H9 (cell line): ENCODE measurements at regions not wholly inside any gene's neighbourhood (a gene's known extent, or its start where the extent isn't known, plus 50 kb on each side); places are given as distances from the start of the nearest gene placed in this dataset.

ENCODE experiments used
- DNase-seq: peaks from one replicate; pipeline ENCODE4 v3.0.0-alpha.2; 2017
- H2AFZ ChIP-seq: one replicate; pipeline ENCODE4 v1.6.1; 2013; ENCODE audit warnings: mild to moderate bottlenecking, low read length, control low read depth, moderate library complexity
- H2AK5ac ChIP-seq: 2 replicates; pipeline ENCODE4 v1.6.1; 2013; ENCODE audit warnings: low read length, control low read depth, mixed read lengths; ENCODE audit not compliant: insufficient read length
- H2BK120ac ChIP-seq: one replicate; pipeline ENCODE4 v1.6.1; 2013; ENCODE audit warnings: low read depth, mild to moderate bottlenecking, low read length, control low read depth, inconsistent platforms; ENCODE audit not compliant: poor library complexity, severe bottlenecking
- H2BK12ac ChIP-seq: 2 replicates; pipeline ENCODE4 v1.6.1; 2013; ENCODE audit warnings: low read length, control low read depth, mixed read lengths, low read depth; ENCODE audit not compliant: insufficient read length
- H2BK15ac ChIP-seq: 2 replicates; pipeline ENCODE4 v1.6.1; 2013; ENCODE audit warnings: low read depth, low read length, control low read depth
- H2BK20ac ChIP-seq: one replicate; pipeline ENCODE4 v1.6.1; 2013; ENCODE audit warnings: low read depth, mild to moderate bottlenecking, low read length, control low read depth, inconsistent platforms; ENCODE audit not compliant: poor library complexity, severe bottlenecking
- H2BK5ac ChIP-seq: 2 replicates; pipeline ENCODE4 v1.6.1; 2013; ENCODE audit warnings: low read length, control low read depth, mixed read lengths; ENCODE audit not compliant: insufficient read length
- H3K14ac ChIP-seq: 2 replicates; pipeline ENCODE4 v1.6.1; 2013; ENCODE audit warnings: low read length, control low read depth; ENCODE audit not compliant: insufficient read depth
- H3K18ac ChIP-seq: 2 replicates; pipeline ENCODE4 v1.6.1; 2013; ENCODE audit warnings: low read depth, mild to moderate bottlenecking, mixed read lengths, low read length, control low read depth; ENCODE audit not compliant: insufficient read length
- H3K23ac ChIP-seq: 2 replicates; pipeline ENCODE4 v1.6.1; 2013; ENCODE audit warnings: low read length, control low read depth, mixed read lengths, low read depth; ENCODE audit not compliant: insufficient read length
- H3K23me2 ChIP-seq: 2 replicates; pipeline ENCODE4 v1.6.1; 2013; ENCODE audit warnings: low read depth, mild to moderate bottlenecking, mixed read lengths, low read length, control low read depth; ENCODE audit not compliant: insufficient read length, poor library complexity, severe bottlenecking
- H3K27ac ChIP-seq: 2 replicates; pipeline ENCODE4 v1.5.1; 2013; ENCODE audit warnings: low read length, control low read depth, mixed read lengths, low read depth; ENCODE audit not compliant: insufficient read length
- H3K27me3 ChIP-seq: 2 replicates; pipeline ENCODE4 v1.6.1; 2013; ENCODE audit warnings: low read length, control low read depth, inconsistent platforms; ENCODE audit not compliant: insufficient read depth
- H3K4ac ChIP-seq: 2 replicates; pipeline ENCODE4 v1.6.1; 2013; ENCODE audit warnings: low read depth, mild to moderate bottlenecking, control low read depth, inconsistent platforms, low read length, moderate library complexity
- H3K4me1 ChIP-seq: 2 replicates; pipeline ENCODE4 v1.6.1; 2013; ENCODE audit warnings: low read length, control low read depth, inconsistent platforms; ENCODE audit not compliant: insufficient read depth
- H3K4me2 ChIP-seq: 2 replicates; pipeline ENCODE4 v1.6.1; 2013; ENCODE audit warnings: low read length, control low read depth, mixed read lengths; ENCODE audit not compliant: insufficient read length, insufficient read depth
- H3K56ac ChIP-seq: 2 replicates; pipeline ENCODE4 v1.6.1; 2013; ENCODE audit warnings: low read depth, mild to moderate bottlenecking, mixed read lengths, low read length, control low read depth; ENCODE audit not compliant: insufficient read length
- H3K79me1 ChIP-seq: 2 replicates; pipeline ENCODE4 v1.6.1; 2013; ENCODE audit warnings: low read depth, mild to moderate bottlenecking, moderate library complexity, low read length, control low read depth, inconsistent platforms; ENCODE audit not compliant: insufficient read depth, poor library complexity, severe bottlenecking
- H3K79me2 ChIP-seq: 2 replicates; pipeline ENCODE4 v1.6.1; 2013; ENCODE audit warnings: low read length, control low read depth, inconsistent platforms; ENCODE audit not compliant: insufficient read depth
- H3K9ac ChIP-seq: 2 replicates; pipeline ENCODE4 v1.6.1; 2013; ENCODE audit warnings: low read length, control low read depth, mixed read lengths; ENCODE audit not compliant: insufficient read length; ENCODE audit errors: extremely low read depth
- H3K9me3 ChIP-seq: one replicate; pipeline ENCODE4 v1.6.1; 2013; ENCODE audit warnings: low read depth, low read length, inconsistent platforms; ENCODE audit not compliant: control insufficient read depth
- H3T11ph ChIP-seq: one replicate; pipeline ENCODE4 v1.6.1; 2013; ENCODE audit warnings: mild to moderate bottlenecking, low read length, control low read depth, inconsistent platforms
- H4K20me1 ChIP-seq: one replicate; pipeline ENCODE4 v1.6.1; 2013; ENCODE audit not compliant: control insufficient read depth, insufficient read length, insufficient read depth
- H4K5ac ChIP-seq: 2 replicates; pipeline ENCODE4 v1.6.1; 2013; ENCODE audit warnings: low read depth, mild to moderate bottlenecking, mixed read lengths, low read length, control low read depth; ENCODE audit not compliant: insufficient read length
- H4K8ac ChIP-seq: replicated peaks from 2 replicates; pipeline ENCODE4 v1.6.1; 2013; ENCODE audit warnings: low read length, control low read depth, mixed read lengths, low read depth; ENCODE audit not compliant: insufficient read length
- H4K91ac ChIP-seq: 2 replicates; pipeline ENCODE4 v1.6.1; 2013; ENCODE audit warnings: low read depth, mild to moderate bottlenecking, moderate library complexity, mixed read lengths, low read length, control low read depth; ENCODE audit not compliant: insufficient read length
- H3K27ac Mint-ChIP-seq, 3 experiments: 2 replicates in 2 of 3; 3 replicates in 1 of 3; pipeline ENCODE4 v1.8.0; 2020 to 2021; ENCODE audit warnings: mixed read lengths in 3 of 3, mild to moderate bottlenecking in 1 of 3, moderate library complexity in 1 of 3
- H3K27me3 Mint-ChIP-seq: 2 replicates; pipeline ENCODE4 v1.8.0; 2021; ENCODE audit warnings: low read depth, mild to moderate bottlenecking, moderate library complexity, mixed read lengths
- H3K36me3 Mint-ChIP-seq, 3 experiments: 2 replicates in 2 of 3; 3 replicates in 1 of 3; pipeline ENCODE4 v1.8.0; 2020 to 2021; ENCODE audit warnings: low read depth in 3 of 3, mixed read lengths in 3 of 3; ENCODE audit not compliant: insufficient read depth in 1 of 3
- H3K4me1 Mint-ChIP-seq, 2 experiments: 2 replicates each; pipeline ENCODE4 v1.8.0; 2020; ENCODE audit warnings: mixed read lengths in 2 of 2
- H3K4me3 Mint-ChIP-seq, 2 experiments: 2 replicates in 1 of 2; 3 replicates in 1 of 2; pipeline ENCODE4 v1.8.0; 2020 to 2021; ENCODE audit warnings: mild to moderate bottlenecking in 2 of 2, mixed read lengths in 2 of 2, moderate library complexity in 1 of 2
- H3K9me3 Mint-ChIP-seq, 2 experiments: 2 replicates in 1 of 2; 3 replicates in 1 of 2; pipeline ENCODE4 v1.8.0; 2020; ENCODE audit warnings: mild to moderate bottlenecking in 2 of 2, mixed read lengths in 2 of 2, moderate library complexity in 1 of 2
- WGBS: extraction: QIAGEN DNeasy Blood & Tissue Kit; methylation state at CpG from one replicate; pipeline ENCODE4 v1.1.7; 2013; ENCODE audit warnings: missing lambda C conversion rate, low lambda C conversion rate, mixed read lengths; ENCODE audit not compliant: insufficient read length; ENCODE audit errors: extremely low coverage; 5-methylcytosine and 5-hydroxymethylcytosine counted together
- TF ChIP-seq, protein P1 (sequence below): fragments of 200-600 bp; sonication (generic); conservative IDR thresholded peaks from 3 replicates; pipeline ENCODE4 v1.8.0; 2021; ENCODE audit warnings: antibody characterized with exemption, mild to moderate bottlenecking

DNA sequence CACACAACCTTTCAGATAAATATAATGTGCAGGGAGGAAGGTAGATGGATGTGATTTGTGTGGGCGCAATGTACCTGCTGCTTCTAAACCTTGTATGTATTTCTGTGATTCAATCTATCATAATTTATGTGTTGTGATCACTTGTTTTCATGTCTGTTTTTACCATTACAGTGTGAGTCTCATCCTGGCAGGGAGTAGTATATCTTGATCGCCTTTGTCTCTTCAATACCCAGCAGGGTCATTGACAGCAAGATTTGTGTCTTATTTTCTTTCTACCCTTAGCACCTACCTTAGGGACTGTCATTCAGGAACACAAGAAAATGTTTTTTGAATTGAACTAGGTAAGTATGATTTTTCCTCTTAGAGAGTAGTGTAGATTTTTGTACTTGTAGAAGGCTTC is 83.7 kb upstream of the SELENOK start:
- TF ChIP-seq, protein P1, sequence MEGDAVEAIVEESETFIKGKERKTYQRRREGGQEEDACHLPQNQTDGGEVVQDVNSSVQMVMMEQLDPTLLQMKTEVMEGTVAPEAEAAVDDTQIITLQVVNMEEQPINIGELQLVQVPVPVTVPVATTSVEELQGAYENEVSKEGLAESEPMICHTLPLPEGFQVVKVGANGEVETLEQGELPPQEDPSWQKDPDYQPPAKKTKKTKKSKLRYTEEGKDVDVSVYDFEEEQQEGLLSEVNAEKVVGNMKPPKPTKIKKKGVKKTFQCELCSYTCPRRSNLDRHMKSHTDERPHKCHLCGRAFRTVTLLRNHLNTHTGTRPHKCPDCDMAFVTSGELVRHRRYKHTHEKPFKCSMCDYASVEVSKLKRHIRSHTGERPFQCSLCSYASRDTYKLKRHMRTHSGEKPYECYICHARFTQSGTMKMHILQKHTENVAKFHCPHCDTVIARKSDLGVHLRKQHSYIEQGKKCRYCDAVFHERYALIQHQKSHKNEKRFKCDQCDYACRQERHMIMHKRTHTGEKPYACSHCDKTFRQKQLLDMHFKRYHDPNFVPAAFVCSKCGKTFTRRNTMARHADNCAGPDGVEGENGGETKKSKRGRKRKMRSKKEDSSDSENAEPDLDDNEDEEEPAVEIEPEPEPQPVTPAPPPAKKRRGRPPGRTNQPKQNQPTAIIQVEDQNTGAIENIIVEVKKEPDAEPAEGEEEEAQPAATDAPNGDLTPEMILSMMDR: no peak
- H4K91ac ChIP-seq: no peak overlapping the region
- H3K4me2 ChIP-seq: no peak overlapping the region
- Mint-ChIP-seq H3K9me3 (peaks cover 5 to 17% of the 10 kb centered on the region in 2 experiments; a peak in 3 of 5 replicates), H3K36me3 (peaks cover 2 to 7% (median 6%) of the 10 kb centered on the region in 3 experiments), H3K4me1 (peaks cover 18 to 23% of the 10 kb centered on the region in 2 experiments), H3K4me3 (no peak overlapping the region), H3K27ac (no peak overlapping the region), H3K27me3 (no peaks in the 10 kb centered on the region; the same call in none of the 2 replicates)
- H3K79me1 ChIP-seq: no peaks in the 10 kb centered on the region
- no peak overlapping the region for H2BK120ac ChIP-seq
- no peak overlapping the region for H2BK15ac ChIP-seq
- no peak overlapping the region for H3K27ac ChIP-seq
- no peak overlapping the region for H2BK5ac ChIP-seq
- no CpG with 5 or more reads among the region's 2 CpGs for WGBS
- H3K9me3 ChIP-seq: no peaks in the 10 kb centered on the region
- no peaks in the 10 kb centered on the region for H3K23me2 ChIP-seq
- H3K56ac ChIP-seq: no peak overlapping the region
- no peaks in the 10 kb centered on the region for H4K20me1 ChIP-seq
- H3K18ac ChIP-seq: no peak overlapping the region
- H3K14ac ChIP-seq: no peak overlapping the region
- H3K4ac ChIP-seq: no peak overlapping the region
- no peak overlapping the region for H3K23ac ChIP-seq
- no peak overlapping the region for H3K9ac ChIP-seq
- H3T11ph ChIP-seq: no peak overlapping the region
- no peaks in the 10 kb centered on the region for H3K79me2 ChIP-seq
- no peak overlapping the region for H2BK12ac ChIP-seq
- no peak for DNase-seq
- no peaks in the 10 kb centered on the region for H3K4me1 ChIP-seq
- no peaks in the 10 kb centered on the region for H3K27me3 ChIP-seq
- H2AFZ ChIP-seq: no peak overlapping the region
- no peak overlapping the region for H4K5ac ChIP-seq
- H4K8ac ChIP-seq: no peak overlapping the region
- H2AK5ac ChIP-seq: no peak overlapping the region
- no peak overlapping the region for H2BK20ac ChIP-seq
